Transverse colon (tissue), 4 donors: ENCODE measurements at regions not wholly inside any gene's neighbourhood (a gene's known extent, or its start where the extent isn't known, plus 50 kb on each side); places are given as distances from the start of the nearest gene placed in this dataset.

Experiments used
- CTCF ChIP-seq, 5 experiments: fragments of 200-600 bp in 3 of 5; fragments of 450-650 bp in 2 of 5; sonication (generic) in 3 of 5; IDR thresholded peaks; 1 replicate in 2 of 5; 2 replicates in 3 of 5; pipeline ENCODE4 v1.5.1; 2016 to 2017; ENCODE audit warnings: antibody characterized with exemption in 5 of 5, inconsistent platforms in 3 of 5, mild to moderate bottlenecking in 2 of 5, moderate library complexity in 1 of 5
- POLR2A ChIP-seq: fragments of 450-650 bp; IDR thresholded peaks from one replicate; pipeline ENCODE4 v1.6.1; 2016; ENCODE audit warnings: antibody characterized with exemption, mild to moderate bottlenecking, moderate library complexity
- POLR2AphosphoS5 ChIP-seq, 3 donors: sonication (generic); formaldehyde crosslinking; IDR thresholded peaks; one replicate each; pipeline ENCODE4 v1.6.1; 2016; ENCODE audit warnings: antibody characterized with exemption in 3 of 3

DNA sequence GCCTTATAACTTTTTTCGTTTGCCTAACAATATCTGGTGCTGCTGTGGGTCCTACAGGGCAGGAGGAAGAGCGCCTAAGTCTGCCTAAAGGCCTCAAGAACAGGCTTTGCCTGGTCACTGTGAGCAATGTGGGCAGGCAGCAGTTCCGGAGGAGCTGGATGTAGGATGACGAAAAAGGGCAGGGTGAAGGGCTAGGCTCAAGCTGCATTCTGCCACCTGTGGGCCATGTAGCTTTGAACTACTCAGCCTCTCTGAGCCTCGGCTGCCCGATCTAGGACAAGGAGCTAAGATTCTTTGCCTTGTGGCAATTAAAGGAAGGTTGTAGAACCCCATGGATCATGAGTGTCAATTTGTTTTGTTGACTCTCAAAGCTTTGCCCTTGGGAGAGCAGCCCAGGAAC, 57.1 kb upstream of the MAMLD1 start:
- TF ChIP-seq POLR2AphosphoS5 (IDR thresholded peaks at IDR 0.05) (no peak), CTCF (IDR thresholded peaks at IDR 0.05) (no peak), POLR2A (no peak)
